ENCODE measurements at regions not wholly inside any gene's neighbourhood (a gene's known extent, or its start where the extent isn't known, plus 50 kb on each side); places are given as distances from the start of the nearest gene placed in this dataset.

DNA sequence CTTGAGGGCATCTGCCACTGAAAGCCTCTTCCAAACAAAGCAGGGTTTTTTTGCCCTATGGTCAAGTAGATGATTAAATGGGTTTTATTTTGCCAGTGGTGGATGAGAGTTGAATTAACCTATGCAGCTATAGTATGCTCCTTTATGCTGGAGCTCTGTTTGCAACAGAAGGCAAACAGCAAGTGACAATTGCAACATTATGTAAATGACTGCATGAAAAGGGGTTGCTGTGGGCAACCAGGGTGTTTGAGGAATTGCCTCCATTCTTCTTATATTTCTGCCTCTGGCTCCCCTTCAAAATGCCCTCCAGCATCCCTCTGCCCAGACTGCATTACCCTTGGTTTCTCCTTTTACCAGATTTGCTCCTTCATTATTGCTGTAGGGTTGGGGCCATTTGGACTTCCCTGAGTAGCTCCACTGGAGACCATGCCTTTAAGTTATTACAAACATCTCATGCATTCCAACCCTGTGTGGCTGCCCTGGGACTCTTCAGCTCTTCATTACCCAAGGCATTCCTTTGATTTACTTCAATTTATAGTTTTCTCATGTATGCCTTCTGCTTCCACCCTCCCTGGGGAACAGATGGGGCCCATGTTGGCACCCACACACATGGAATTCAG lies 398.4 kb downstream of the PRDM2 start:
- no peak for DNase-seq (ENCODE audit: low read depth in 1 of 2, low spot score in 1 of 2)

DNA sequence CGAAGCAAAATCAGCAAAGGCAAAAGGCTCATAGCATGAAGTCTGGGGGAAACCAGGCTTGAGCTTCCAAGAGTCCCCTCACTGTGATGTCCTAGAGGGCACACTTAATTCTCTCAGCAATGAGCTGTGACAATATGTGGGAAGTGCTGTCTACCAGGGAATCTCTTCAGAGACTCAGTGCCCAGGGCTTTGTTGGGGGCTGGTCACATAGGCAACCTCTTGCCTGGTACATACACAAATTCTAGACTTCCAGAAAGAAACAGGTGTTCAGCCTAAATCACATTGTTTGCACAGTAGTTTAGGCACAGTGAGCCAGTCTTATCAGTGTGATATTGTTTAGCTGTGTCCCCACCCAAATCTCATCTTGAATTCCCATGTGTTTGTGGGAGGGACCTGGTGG lies 400.5 kb downstream of the PRDM2 start:
- no peak for DNase-seq (ENCODE audit: low read depth in 1 of 2, low spot score in 1 of 2)

DNA sequence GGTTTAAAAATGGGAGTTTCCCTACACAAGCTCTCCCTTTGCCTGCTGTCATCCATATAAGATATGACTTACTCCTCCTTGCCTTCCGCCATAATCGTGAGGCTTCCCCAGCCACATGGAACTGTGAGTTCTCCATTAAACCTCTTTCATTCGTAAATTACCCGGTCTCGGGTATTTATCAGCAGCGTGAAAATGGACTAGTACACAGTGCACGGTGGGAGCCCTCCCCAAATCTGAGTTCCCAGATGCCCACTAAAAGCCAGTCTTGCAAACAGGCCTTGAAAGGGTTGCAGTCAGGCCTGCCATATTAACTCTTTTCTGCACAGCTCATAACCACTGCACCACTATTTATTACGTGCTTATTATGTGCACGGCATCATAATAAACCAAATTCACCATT lies 400.9 kb downstream of the PRDM2 start:
- DNase-seq (ENCODE audit: low read depth in 1 of 2, low spot score in 1 of 2) = no peak

DNA sequence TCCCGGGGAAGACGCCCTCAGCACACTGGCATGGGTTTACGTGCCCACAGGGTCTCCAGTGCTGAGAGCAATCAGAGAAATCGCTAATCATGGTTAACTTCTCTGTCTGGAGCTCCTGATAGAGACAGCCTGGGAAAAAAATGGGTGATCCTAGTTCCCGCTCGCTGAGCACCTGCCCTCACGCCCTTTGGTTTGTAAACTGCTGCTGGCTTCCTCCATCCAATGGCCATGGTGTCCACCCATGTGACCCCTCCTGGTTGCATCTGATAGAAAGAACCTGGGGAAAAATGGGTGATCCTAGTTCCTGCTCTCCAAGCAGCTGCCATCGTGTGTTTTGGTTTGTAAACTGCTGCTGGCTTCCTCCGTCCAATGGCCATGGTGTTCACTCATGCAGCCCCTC lies 402.2 kb downstream of the PRDM2 start:
- DNase-seq (ENCODE audit: low read depth in 1 of 2, low spot score in 1 of 2) = no peak

DNA sequence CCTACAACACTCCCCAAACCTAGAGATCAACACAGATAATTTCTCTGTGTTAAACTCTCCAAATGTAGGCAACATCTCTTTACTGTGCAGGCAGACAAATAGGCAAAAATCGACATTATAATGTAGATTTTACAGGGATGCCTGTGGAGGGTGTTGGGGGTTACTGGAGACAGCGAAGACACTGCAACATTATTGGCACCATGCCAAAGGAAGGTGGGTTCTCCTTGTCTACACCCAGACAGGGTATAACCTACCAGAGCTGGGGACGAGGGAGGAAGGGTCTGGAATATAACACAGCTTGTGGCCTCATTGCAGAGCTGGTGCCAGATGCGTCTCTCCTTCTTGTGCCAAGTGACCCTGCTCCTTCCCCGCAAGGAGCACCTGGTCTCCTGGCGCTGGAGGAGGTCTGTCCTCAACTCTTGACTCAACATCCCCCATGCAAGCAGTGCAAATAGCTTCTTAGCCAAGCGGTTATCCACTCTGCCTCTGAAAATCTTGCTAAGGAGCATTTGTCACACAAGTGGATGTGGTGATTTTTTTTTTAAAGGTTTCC lies 404.0 kb downstream of the PRDM2 start:
- no peak for DNase-seq (ENCODE audit: low read depth in 1 of 2, low spot score in 1 of 2)

DNA sequence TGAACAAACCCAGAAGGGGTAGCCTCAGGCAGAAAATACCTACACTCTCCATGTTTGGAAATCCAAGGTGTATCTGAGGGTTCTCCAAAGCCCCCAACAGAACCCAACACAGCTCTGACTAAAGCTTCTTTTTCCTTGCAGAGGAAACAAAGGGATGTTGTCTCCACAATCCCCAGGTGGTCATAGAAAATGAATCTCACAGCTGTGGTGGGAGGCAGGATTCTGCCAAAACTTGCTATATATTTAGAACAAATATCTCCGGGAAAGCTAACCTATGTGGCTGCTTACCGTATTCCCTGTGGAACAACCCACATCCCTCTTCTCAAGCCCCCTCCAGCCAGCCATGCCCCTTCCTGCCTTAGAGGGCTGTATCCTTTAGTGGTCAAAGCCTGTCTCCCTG lies 406.1 kb downstream of the PRDM2 start:
- DNase-seq (ENCODE audit: low read depth in 1 of 2, low spot score in 1 of 2) = no peak

DNA sequence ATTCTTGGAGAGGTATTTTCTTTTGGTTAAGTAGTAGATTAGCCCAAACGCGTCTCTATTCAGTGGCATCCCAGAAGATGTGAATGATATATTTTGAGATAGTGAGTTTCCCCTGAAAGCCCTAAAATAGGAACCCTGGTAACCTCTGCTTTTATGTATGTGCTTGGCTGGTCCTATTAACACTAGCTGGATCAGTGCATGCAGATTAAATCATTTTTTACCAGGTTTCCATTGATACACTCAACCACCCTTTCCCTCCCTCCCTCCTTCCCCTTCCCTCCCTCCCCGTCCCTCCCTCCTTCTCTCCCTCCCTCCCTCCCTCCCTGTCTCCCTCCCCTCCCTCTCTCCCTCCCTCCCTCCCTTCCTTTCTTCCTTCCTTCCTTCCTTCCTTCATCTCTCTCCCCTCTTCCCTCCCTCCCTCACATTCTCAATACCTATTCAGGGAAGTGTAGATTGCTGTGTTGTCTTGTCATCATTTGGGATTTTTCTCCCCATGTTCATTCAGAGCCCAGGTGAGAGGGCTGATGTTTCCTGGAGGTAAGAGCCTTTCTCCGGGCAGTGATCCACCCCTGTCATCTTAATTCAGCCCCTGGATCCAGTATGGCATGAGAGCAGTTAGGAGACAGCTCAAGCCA lies 406.8 kb downstream of the PRDM2 start:
- DNase-seq (ENCODE audit: low read depth in 1 of 2, low spot score in 1 of 2) = no peak

DNA sequence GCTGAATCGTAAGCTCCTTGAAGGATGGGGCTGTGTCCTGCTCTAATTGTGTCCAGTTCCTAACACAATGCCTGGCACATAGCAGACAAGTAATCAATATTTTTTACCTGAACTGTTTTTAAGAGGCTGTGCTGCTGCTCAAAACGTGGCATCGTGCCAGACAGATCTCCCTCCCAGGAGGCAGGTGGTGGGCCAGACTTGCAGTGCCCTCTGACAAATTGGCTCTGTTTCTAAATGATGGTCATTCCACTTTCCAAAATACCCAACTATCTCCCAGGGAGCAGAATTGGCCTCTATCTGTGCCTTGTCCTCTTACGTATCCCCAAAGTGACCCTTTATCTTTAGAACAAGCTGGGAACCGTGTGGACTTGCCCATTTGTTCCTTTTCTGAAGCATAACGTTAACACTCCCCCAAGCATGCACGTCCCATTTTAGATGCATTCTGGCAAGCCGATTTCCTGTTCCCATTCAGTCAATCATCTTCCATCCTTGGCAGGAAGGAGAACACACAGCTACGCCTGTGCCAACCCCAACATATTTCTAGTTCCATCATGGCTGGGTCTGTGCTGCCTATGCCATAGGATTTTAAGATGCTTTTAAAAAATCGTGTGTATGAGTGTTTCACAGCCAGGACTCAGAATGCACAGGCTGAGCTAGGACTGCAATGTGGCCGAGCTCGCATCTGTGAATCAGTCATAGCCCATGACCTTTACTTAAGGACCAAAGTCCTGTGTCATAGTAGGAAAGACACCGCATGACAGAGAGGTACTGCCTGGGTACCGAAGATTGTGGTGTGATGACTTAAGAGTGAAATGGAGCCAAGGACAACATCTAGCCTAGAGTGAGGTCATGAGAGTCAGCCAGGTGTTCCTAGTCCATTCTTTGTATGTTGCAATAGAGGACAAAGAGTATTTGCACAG lies 408.6 kb downstream of the PRDM2 start:
- DNase-seq (ENCODE audit: low read depth in 1 of 2, low spot score in 1 of 2) = no peak

DNA sequence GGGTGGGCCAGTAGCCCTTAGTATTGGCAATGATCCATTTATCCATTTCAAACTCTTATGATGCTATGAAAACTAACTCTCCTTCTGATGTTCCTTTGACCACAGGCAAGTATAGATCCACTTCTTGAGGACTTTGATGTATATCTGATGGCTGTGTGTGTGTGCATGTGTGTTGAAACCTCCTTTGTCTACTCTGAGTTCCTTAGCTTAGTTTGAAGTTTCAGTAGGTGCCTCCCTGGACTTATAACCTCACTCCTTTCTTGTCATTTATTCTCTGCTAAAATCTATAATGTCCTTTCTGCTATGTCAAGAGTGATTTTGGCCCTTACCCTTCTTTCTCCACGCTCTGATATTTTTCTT lies 409.3 kb downstream of the PRDM2 start:
- no peak for DNase-seq (ENCODE audit: low read depth in 1 of 2, low spot score in 1 of 2)

DNA sequence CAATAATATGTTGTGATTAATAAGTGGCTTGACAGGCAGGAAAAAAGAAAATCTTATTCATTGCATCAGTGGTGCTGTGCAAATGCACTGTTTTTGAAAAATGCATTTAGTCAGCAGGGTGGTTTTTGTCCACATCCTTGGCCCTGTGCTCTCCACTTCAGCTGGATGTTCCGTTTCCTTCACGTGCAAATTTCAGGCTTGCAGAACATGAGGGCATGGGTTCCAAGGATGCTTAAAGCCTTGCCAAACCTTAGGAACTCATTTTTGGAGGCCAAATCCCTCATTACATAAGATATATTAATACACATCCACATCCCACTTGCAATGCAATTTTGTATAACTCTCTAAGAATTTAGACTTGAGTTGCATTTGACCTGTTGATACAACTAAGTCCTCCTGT lies 410.1 kb downstream of the PRDM2 start:
- no peak for DNase-seq (ENCODE audit: low read depth in 1 of 2, low spot score in 1 of 2)

DNA sequence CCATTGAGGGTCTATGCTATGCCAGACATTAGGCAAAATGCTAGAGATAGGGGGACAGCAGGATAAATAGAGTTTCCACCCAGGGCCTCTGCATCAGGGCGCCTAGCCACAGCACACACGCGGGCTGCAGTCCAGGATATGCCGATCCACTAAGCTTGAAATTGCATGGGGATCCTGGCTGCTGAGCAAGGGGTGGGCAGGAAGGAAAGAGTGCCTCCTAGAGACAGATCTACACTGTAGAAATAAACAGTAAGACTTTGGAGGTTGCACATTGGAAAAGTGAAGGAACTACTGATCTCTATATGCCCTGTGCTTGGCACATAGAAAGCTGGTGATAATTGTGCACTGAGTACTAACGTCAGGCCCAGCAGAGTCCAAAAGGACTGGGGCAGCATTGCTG lies 411.1 kb downstream of the PRDM2 start:
- no peak for DNase-seq (ENCODE audit: low read depth in 1 of 2, low spot score in 1 of 2)

DNA sequence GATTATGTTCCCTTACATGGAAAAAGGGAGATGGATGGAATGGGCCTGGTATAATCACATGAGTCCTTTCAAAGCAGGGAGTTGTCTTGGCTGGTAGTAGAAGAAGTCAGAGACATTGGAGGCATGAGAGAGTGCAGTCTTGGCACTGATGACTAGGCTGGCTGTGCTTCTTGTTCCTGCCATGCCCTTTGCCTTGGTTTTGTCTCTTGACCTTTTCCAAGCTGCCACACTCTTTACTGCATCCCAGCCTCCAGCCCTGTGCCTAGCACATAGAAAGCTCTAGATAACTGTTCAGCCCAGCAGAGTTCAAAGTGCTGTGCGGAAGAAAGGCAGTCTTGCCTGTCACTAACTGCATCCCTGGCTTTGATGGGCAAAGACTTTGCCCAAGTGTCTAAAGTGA lies 412.6 kb downstream of the PRDM2 start:
- no peak for DNase-seq (ENCODE audit: low read depth in 1 of 2, low spot score in 1 of 2)

DNA sequence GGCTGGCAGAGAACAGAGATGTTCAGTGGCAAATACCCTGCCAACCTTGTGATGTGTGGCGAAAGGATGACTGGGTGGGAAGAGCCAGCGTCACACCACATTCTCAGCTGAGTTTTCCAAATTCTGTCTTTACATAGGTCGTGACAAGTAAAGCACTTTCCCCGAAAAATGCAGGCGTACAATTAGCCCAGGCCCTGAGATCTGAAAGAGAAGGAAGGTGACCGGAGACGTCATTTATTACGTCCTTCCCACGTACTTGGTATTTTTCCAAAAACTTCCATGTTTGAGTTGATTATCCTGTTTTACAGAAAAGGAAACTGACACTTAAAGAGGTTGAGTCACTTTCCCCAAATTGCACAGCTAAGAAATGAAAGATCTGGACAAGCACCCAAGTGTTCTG lies 413.3 kb downstream of the PRDM2 start:
- no peak for DNase-seq (ENCODE audit: low read depth in 1 of 2, low spot score in 1 of 2)

DNA sequence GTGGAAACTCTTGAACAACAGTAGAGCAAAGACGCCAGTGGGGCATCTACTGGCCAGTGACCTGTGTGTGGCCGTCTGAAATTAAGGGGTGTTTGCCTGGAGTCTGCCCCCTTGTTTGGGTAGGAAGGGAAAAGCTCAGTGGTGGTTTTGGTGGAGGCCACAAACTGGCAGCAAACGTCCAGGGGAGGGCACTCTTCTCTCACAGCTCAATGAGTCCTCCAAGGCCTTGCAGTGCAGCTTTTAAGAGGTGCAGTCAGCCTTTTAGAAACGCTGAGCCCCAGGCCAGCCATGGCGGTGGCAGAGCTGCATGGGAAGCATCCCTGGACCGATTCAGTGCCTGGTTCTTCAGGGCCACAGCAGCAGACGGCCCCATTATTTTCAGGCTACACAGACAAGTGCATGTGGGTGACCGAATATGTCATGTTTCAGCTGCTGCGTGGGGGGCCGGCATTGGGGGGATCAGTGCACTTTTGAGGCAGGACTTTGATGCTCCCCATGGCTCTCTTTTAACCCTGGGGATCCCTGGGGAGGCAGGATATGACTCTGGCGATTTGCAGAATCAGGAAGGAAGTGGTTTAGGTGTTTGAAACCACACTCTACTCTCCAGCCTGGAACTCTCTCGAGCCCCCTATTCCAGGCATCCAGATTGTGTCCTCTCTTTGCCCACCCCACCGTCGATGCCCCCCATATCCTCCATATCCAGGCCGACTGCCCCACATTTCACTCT lies 414.0 kb downstream of the PRDM2 start:
- no peak for DNase-seq (ENCODE audit: low read depth in 1 of 2, low spot score in 1 of 2)

DNA sequence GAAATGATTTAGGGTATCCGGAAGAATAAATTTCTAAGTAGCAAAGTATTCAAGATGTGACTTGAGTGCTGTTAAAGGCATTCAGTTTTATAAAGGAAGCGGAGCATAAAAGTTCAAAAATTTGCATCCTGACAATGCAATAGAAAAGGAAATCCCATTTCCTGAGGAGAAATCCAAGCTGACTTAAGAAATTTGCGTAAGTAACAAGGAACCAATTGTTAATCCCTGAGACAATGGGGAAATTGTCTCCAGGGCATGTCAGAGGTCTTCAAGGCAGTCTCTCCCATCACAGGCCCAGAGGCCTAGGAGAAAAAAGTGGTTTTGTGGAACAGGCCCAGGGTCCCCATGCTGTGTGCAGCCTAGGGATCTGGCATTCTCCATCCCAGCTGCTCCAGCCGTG lies 416.0 kb downstream of the PRDM2 start:
- no peak for DNase-seq (ENCODE audit: low read depth in 1 of 2, low spot score in 1 of 2)

DNA sequence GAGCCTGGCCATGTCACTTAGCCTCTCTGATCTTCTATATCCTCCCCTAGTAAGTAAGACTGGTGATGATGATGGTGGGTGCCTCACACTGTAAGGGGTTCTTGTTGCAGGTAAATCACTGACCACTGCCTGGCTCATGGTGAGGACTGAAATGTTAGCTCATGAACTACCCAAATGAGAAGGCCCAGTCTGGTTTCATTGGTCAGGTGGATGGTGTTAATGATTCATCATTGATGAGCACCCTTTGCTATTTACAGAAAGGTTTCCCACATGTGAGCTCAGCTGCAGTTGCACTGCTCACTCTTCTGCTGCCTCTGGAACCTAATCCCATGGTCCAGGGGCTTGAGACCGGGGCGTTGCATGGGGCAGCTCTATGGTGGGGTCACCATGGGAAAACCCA lies 417.7 kb downstream of the PRDM2 start:
- DNase-seq (ENCODE audit: low read depth in 1 of 2, low spot score in 1 of 2) = no peak

DNA sequence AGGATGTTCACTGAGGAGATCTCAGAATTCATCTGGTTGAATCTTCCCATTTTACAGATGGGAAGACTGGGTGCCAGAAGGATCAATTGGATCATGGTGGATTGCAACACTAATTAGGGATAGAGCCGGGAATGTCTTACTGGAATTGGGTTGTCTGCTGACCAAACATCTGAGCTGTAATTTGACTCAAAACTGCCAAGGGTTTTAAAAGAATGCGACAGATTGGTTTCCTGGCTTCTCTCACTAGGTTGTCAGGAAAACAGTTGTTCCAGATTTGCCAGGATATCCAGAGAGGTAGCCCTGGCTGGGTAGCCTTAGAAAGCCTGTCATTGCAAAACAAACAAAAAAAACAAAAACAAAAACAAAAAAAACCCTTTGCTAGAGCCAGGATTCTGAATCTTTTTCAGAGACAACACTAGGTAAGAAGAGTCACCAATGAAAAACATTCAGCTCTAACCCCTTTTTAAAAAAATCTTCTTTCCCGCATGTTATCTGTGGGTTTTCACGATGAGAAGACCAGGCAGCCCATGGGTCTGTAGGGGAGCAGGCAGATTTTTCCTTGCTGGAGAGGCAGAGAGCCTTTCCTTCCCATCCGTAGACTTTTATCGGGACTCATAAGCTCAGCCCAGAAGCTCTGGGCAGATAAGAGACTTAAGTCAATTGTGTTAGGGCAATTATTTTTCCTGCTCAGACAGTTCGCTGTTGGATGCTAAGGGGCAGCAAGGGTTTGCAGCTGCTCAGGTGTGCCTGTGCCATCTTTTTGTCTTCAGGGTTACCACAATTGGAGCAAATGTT lies 418.9 kb downstream of the PRDM2 start:
- DNase-seq (ENCODE audit: low read depth in 1 of 2, low spot score in 1 of 2) = no peak

DNA sequence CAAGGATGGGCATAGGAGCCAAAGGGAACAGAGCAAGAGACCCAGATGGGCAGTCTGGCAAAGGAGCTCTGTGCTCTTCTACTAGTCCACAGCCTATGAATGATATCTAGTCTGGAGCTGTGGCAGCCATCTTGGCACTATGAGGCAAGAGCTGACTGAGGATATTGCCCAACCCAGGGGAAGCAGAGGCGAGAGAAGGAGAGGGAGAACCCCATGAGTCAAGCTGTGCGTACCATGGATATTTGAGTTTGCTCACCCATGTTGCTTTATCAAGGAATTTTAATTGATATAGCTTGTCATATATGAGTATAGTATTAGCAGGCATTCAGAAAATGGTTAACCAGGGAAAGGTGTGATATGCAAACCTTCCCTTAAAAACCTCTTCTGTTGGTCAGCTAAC lies 420.9 kb downstream of the PRDM2 start:
- DNase-seq (ENCODE audit: low read depth in 1 of 2, low spot score in 1 of 2) = no peak

DNA sequence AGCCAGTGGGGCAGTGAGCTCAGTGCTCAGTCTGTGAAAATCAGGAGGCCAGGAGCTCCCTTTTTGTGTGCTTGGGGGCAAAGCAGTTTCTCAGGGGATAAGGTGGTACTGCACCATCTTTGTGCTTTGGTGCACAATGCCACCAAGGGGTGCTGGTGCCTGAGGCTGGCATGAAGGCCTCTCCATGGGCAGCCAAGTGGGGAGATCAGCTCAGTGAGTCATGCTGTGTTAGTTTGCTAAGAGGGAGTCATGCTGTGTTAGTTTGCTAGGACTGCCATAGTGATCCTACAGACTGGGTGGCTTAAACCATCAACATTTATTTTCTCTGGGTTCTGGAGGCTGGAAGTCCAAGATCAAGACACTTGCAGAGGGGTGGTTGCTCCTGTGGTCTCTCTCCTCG lies 428.1 kb downstream of the PRDM2 start:
- no peak for DNase-seq (ENCODE audit: low read depth in 1 of 2, low spot score in 1 of 2)

DNA sequence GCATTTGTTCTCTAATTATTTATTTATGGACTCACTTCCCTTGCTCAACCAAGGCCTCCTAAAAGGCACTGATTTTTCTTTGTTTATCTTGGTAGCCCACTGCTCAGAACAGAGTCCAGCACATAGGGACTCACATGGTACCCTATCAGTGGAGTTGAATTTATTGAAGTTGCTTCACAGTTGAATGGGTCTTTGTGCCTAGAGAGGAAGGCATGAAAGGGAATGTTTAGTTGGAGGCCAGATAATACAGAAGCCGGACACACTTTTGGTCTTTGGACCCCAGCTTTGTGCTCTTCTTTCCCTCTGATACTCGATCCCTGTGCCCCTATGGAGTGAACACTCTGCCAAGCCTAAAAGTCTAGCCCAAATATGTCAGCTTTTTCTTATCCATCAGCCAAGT lies 429.0 kb downstream of the PRDM2 start:
- no peak for DNase-seq (ENCODE audit: low read depth in 1 of 2, low spot score in 1 of 2)

DNA sequence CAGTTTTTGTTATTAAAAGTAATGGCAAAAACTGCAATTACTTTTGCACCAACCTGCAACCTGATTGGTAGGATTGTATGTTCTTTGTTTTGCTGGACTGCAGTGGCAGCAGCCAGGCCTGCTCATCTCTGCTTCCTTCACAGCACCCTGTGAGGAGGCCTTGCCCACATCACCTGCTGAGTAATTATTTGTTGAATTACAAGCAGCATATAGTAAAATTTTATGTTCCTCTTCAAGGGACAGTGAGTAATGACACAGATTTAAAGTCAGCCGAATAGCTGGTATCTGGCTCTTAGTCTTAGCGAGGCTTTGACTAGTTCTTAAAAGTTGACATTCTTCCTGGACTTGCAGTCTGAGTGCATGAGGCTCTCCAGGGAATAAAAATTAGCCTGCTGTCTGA lies 435.1 kb downstream of the PRDM2 start:
- DNase-seq (ENCODE audit: low read depth in 1 of 2, low spot score in 1 of 2) = no peak

Data from activated T-helper 1 cell treated with anti-CD3 and anti-CD28 coated beads, Interleukin-2, amount 50 U/mL, for 16 hours (primary cell).